Activated T-cell treated with anti-CD3 and anti-CD28 coated beads, Interleukin-2, amount 50 U/mL, for 48 hours (primary cell): ENCODE measurements at regions not wholly inside any gene's neighbourhood (a gene's known extent, or its start where the extent isn't known, plus 50 kb on each side); places are given as distances from the start of the nearest gene placed in this dataset.
"Not testable (repeated sequence)": the region's sequence is repeated elsewhere in the genome, so short reads cannot be mapped to it uniquely, and the experiment has no call there.

Source experiments
- DNase-seq, 2 experiments: peaks; one replicate each; pipeline ENCODE4 v3.0.0-alpha.2; 2020

DNA sequence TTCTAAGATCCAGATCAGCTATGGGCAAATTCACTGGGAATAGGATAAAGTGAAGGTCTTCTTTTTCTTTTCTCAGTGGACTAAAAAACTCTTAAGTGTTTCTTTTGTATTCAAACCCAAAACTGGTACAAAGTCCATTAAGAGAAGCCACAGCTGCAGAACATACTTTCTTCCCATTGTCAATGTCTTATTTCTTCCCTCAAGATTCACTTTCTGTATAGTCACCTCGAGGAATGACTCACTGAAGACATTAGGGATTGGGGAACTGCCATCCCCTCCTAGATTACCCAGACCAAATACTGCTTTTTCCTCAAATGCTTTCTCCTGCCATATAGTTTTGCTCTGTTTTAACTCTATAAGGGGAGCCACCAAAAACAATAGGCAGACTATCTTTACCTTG is 117.4 kb upstream of the SYT13 start:
- DNase-seq, result not testable (repeated sequence)

DNA sequence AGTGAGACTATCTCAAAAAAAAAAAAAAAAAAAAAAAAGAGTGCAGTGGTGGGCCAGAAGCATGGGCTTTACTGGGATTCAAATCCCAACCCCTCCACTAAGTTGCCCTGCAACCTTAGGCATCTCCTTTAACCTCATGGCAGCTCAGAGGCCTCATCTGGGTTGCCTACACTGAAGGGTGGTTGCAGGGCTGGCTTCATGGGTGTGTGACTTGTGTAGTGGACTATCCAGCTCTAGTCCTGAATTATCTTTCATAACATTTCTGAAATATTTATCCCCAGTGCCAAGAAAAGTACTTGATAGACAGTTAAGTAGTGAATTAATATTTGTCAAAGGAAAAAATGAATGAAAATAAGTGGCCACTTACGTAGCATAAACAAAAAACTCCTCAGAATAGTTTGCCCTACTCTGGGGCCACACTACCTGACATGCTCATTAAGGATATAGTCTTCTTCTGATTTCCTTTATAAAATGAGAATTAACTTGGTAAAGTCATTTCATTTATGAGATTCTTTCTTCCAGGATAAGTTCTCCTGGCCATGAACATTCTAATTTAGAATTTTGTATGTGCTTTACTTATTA is 116.0 kb upstream of the SYT13 start:
- DNase-seq, result no peak

- no peak for DNase-seq
Measured at GRCh38 chr11:45400591-45400990, 114.5 kb upstream of the SYT13 start.

DNA sequence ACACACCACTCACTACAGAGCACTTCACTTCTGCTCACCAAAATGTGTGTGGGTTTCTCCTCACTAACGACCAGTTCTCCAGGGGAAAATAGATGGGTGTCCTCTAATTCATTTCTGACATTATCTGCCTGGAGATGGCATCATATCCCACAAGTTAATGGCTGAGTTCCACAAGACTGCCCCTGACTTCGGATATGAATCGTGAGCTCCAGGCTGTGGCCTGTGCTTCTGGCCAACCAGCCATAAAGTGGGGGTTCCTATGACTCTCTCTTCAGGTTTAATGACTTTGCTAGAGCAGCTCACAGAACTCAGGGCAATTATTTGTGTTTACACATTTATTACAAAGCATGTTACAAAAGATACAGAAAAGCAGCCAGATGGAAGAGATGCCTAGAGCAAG is 113.0 kb upstream of the SYT13 start:
- DNase-seq, result no peak

GRCh38 chr11:45398325-45398724 is 112.2 kb upstream of the SYT13 start:
- no peak for DNase-seq

- no peak for DNase-seq
Measured at GRCh38 chr11:45396394-45396793, 110.3 kb upstream of the SYT13 start.

DNA sequence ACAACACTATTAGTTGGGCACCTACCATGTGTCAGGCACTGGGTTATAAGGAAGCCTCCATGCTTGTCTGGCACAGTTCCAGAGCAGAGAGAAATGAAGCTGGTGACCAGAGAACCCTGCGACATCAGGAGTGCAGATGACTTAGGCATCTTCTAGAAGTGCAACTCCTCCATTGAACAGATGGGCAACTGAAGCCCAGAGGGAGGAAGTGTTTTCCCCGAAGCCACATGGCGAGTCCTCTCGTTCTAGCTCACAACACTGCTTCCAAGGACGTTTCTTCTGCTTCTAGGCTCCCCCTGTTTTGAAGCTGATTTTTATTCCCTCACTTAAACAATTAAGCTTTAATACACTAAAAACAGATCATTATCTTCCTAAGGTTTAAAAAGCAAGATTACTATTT is 109.8 kb upstream of the SYT13 start:
- DNase-seq, result no peak

GRCh38 chr11:45395421-45395820 is 109.3 kb upstream of the SYT13 start:
- no peak for DNase-seq

GRCh38 chr11:45394294-45395085 is 108.3 kb upstream of the SYT13 start:
- DNase-seq, result no peak

GRCh38 chr11:45393826-45394225 is 107.7 kb upstream of the SYT13 start:
- DNase-seq, result no peak

- no peak for DNase-seq
Measured at GRCh38 chr11:45393334-45393733, 107.2 kb upstream of the SYT13 start.

DNA sequence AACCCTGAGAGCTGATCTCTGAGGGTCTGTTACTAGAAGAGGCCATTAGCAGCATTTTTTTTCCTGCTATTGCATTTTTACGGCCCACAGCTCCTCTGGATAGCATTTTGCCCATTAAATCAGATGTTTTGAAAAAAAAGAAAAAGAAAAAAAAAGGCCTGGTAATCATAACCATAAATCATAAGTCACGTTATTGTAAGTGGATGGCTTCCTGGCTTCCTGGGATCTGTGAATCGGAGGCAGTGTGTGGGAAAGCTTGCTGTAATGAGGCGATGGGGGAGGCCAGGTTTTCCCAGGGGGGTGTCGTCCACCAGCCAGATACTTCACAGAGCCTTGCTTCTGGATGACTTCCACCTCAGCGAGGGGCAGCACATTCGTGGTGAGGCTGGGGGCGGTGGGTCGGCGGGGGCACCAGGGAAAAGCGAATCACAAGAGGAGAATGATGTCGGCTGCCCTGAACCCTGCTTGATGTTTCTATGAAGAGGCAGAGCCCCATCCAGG is 106.5 kb upstream of the SYT13 start:
- no peak for DNase-seq

GRCh38 chr11:45392154-45392553 is 106.0 kb upstream of the SYT13 start:
- no peak for DNase-seq

GRCh38 chr11:45391168-45391850 is 105.2 kb upstream of the SYT13 start:
- DNase-seq, result no peak

DNA sequence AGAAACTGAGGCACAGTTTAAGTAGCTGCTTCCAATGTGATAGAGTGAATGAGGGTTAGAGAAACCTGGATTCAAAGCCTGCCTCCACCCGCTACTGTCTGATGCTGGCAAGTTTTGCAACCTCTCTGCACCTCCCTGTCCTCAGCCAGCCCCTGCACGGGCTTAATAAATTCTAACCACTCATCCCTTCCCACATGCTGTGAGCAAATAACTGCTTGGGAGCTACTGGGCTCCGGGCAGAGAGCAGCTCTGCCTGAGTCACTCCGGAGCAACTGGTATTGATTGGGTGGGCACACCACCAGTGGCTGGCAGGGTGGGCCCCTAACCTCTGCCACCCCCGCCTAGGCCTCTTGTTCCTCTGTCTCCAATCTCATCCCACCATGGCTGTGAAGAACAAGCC is 104.3 kb upstream of the SYT13 start:
- no peak for DNase-seq

DNA sequence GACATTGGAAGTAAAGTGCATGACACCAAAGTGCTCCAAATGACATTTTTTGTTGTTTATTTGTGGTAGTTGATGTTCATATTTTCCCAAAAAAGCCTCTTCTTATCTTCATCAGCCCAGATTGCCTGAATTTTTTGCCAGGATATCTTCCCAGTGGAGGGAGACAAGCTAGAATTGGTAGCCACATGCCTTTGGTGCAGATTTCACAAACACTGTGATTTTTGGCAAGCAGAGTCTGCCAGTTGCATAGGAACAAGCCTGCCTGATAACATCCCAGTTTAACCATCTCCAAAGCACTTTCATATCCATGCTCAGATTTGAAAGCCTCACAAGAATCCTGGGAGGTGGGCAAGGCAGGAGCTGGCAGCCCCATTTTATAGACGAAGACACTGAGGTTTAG is 102.3 kb upstream of the SYT13 start:
- DNase-seq, result no peak

DNA sequence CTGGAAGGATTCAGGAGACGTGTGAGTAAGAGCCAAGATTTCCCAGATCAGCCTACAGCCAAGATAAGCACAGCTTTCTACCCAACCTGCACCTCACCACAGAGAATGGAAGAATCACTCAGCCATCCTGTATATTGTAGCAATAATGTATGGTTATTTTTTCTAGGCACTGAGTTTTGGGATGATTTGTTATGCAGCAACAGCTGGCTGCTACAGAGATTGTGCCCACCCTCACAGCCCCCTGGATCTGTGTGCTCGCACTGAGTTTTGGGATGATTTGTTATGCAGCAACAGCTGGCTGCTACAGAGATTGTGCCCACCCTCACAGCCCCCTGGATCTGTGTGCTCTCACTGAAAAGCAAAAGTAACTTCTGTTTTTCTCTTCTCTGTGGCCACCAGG is 101.7 kb upstream of the SYT13 start:
- not testable (repeated sequence) for DNase-seq

- DNase-seq, result no peak
Measured at GRCh38 chr11:45386972-45387371, 100.8 kb upstream of the SYT13 start.

DNA sequence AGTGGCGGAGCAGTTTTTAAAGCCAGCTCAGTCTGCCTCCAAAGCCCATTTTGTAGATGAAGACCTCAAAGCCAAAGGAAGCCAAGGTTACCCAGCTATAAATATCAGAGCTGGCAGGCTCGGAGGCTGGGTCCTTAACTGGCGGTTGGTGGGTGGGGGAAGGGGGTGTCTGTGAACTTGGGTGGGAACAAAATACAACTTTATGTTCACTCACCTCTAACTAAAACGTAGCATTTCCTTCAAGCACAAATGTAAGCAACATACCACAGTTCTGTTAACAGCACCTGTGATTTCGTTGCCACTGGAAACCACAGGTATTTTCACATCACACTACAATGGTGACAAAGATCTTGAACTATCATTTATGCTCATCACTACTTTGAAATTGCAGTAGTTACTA is 99.7 kb upstream of the SYT13 start:
- DNase-seq, result no peak

- DNase-seq, result no peak
Measured at GRCh38 chr11:45385423-45385822, 99.3 kb upstream of the SYT13 start.

GRCh38 chr11:45384711-45385241 is 98.6 kb upstream of the SYT13 start:
- no peak for DNase-seq

DNA sequence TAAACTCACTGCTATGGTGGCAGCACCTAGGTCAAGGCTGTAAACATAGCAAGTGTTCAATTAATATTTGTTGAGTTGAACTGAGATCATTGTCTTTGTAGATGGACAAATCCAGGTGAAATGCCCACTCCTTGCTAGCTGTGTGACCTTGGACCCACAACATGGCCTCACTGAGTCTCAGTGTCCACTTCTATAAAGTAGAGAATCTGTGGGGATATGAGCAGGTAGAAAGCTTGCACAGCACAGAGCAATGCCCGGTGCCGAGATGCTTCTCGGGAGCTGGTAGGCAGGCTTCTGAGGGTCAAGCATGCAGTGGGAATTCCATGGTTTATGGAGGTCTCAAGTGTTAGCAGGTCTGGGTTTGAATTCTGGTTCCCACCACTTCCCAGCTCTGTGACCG is 97.9 kb upstream of the SYT13 start:
- DNase-seq, result no peak

DNA sequence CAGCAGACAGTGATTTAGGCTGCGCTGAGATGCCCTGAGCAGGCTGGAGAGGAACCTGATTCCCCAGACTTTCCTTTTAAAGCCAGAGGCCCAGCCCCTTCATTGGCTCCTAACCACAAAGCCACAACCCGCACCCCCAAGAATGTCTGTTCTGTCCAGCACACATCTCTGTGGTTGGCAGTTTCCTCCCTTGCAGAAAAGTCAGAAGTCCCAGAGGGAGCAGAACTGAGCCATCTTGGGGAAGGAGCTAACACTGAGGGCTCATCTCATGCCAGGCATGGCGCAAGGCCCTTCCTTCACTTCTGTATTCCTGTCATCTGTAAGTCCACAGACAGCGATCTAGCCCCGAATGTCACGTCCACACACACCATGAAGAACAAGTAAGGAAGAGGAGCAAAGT is 97.1 kb upstream of the SYT13 start:
- DNase-seq, result no peak
